Type B pancreatic cell (in vitro differentiated cells): ENCODE measurements at regions not wholly inside any gene's neighbourhood (a gene's known extent, or its start where the extent isn't known, plus 50 kb on each side); places are given as distances from the start of the nearest gene placed in this dataset.

Experiments used
- DNase-seq: peaks from one replicate; pipeline ENCODE4 v3.0.0; 2021; ENCODE audit warnings: mixed read lengths; ENCODE audit not compliant: unreplicated experiment; ENCODE audit errors: extremely low spot score
- H3K27ac Mint-ChIP-seq: 2 replicates; pipeline ENCODE4 v1.8.0; 2021; ENCODE audit warnings: mild to moderate bottlenecking, mixed read lengths
- H3K27me3 Mint-ChIP-seq: 2 replicates; pipeline ENCODE4 v1.8.0; 2021; ENCODE audit warnings: mixed read lengths
- H3K36me3 Mint-ChIP-seq: 2 replicates; pipeline ENCODE4 v1.8.0; 2021; ENCODE audit warnings: mixed read lengths
- H3K4me1 Mint-ChIP-seq: one replicate; pipeline ENCODE4 v1.8.0; 2021; ENCODE audit warnings: mixed read lengths; ENCODE audit not compliant: unreplicated experiment
- H3K4me3 Mint-ChIP-seq: 2 replicates; pipeline ENCODE4 v1.8.0; 2021; ENCODE audit warnings: mild to moderate bottlenecking, mixed read lengths
- H3K9me3 Mint-ChIP-seq: 2 replicates; pipeline ENCODE4 v1.8.0; 2021; ENCODE audit warnings: mixed read lengths
- TF ChIP-seq, protein P1 (sequence below): fragments of 200-600 bp; sonication (generic); conservative IDR thresholded peaks from 2 replicates; pipeline ENCODE4 v1.5.0; 2021; ENCODE audit warnings: antibody characterized with exemption, mild to moderate bottlenecking

DNA sequence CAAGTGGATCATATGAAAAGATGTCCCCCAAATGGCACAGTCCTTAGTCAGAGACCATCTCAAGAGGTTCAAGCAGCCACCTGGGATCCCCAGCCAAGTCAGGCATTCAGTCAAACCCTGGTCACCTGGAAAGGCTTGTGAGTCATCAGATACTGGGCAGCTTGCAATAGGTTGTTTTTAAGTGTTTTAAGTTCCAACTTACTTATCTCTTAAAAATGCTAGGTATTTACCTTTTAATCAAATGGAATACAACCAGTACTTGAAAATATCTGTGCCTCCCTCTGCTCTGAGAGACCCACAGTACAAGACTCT is 262.2 kb downstream of the WDR11 start:
- peak overlapping the region; percentile 70 for H3K27ac Mint-ChIP-seq

DNA sequence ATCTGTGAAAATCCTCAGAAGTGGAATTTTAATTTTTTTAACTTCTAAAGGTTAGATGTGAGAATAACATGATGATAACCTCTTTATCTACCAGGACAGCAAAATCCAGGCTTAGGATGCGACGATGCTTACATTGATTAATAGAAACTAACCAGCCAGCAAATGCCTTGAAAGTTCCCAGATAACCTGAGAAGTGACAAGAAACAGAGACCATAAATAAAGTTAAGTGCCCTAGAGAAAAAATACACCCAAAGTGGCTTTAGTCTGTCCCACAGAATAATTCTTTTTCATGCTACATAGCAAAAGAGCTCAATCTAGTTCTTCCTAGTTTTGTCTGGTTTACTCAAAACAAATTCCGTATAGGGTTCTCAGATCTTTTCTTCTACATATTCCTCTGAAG is 262.7 kb downstream of the WDR11 start:
- no peaks in the 10 kb centered on the region for H3K27me3 Mint-ChIP-seq
- peak overlapping the region; percentile 65 for H3K4me3 Mint-ChIP-seq
- H3K9me3 Mint-ChIP-seq = peaks cover 4% of the 10 kb centered on the region
- no peak for DNase-seq
- TF ChIP-seq, protein P1, sequence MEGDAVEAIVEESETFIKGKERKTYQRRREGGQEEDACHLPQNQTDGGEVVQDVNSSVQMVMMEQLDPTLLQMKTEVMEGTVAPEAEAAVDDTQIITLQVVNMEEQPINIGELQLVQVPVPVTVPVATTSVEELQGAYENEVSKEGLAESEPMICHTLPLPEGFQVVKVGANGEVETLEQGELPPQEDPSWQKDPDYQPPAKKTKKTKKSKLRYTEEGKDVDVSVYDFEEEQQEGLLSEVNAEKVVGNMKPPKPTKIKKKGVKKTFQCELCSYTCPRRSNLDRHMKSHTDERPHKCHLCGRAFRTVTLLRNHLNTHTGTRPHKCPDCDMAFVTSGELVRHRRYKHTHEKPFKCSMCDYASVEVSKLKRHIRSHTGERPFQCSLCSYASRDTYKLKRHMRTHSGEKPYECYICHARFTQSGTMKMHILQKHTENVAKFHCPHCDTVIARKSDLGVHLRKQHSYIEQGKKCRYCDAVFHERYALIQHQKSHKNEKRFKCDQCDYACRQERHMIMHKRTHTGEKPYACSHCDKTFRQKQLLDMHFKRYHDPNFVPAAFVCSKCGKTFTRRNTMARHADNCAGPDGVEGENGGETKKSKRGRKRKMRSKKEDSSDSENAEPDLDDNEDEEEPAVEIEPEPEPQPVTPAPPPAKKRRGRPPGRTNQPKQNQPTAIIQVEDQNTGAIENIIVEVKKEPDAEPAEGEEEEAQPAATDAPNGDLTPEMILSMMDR = no peak
- H3K4me1 Mint-ChIP-seq = peaks cover 28% of the 10 kb centered on the region
- H3K27ac Mint-ChIP-seq = peak overlapping the region; percentile 68
- H3K36me3 Mint-ChIP-seq = peaks cover 9% of the 10 kb centered on the region

More for the DNA sequence above, 262.2 kb downstream of the WDR11 start:
- DNase-seq = no peak
- Mint-ChIP-seq H3K9me3 (peaks cover 4% of the 10 kb centered on the region), H3K36me3 (peaks cover 9% of the 10 kb centered on the region), H3K4me3 (peak overlapping the region; percentile 44), H3K4me1 (peaks cover 25% of the 10 kb centered on the region), H3K27me3 (no peaks in the 10 kb centered on the region)
- TF ChIP-seq, protein P1 = no peak

DNA sequence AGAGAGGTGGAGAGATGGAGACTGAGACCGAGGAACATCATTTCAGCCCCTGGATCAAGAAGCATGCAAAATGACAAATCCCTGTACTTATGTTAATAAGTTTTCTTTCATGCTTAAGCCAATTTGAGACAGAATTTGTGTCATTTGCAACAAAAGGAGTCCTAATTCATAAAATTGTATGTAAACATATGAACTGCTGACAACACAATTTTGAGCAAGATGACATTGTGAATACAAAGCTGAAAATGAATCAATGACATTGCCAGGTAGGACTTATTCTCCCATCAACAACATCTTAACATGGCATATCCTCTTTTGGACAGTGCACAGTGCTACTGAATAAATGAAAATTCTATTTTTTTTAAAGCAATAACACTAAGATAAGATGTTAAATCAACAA is 264.0 kb downstream of the WDR11 start:
- H3K36me3 Mint-ChIP-seq = peaks cover 9% of the 10 kb centered on the region
- no peak overlapping the region for H3K4me3 Mint-ChIP-seq
- peaks cover 4% of the 10 kb centered on the region for H3K9me3 Mint-ChIP-seq
- H3K27ac Mint-ChIP-seq = no peak overlapping the region
- H3K4me1 Mint-ChIP-seq = peaks cover 29% of the 10 kb centered on the region
- H3K27me3 Mint-ChIP-seq = no peaks in the 10 kb centered on the region
- DNase-seq = no peak
- TF ChIP-seq, protein P1 = no peak

DNA sequence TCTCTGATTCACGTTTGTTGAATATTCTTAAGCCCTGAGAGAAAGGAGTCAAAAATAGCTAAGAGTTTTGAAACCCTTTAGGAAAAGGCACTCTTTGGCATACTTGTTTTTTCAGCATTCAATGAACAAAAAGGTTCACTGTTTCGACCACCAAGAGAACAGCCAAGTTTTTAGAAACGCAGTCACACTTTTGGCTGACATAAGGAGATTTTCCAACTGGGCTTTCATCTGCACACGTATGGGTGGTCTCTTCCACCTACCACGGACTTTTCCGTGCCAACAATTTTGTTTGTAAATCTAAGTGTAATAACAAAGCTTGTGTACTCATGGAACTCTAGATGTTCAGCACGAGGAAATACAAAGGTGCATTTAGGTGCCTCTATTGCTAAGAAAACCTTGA is 270.3 kb downstream of the WDR11 start:
- Mint-ChIP-seq H3K4me1 (peaks cover 19% of the 10 kb centered on the region), H3K4me3 (no peak overlapping the region), H3K9me3 (no peaks in the 10 kb centered on the region), H3K27ac (no peak overlapping the region), H3K27me3 (no peaks in the 10 kb centered on the region), H3K36me3 (peaks cover 4% of the 10 kb centered on the region)
- DNase-seq = no peak
- TF ChIP-seq, protein P1 = no peak

DNA sequence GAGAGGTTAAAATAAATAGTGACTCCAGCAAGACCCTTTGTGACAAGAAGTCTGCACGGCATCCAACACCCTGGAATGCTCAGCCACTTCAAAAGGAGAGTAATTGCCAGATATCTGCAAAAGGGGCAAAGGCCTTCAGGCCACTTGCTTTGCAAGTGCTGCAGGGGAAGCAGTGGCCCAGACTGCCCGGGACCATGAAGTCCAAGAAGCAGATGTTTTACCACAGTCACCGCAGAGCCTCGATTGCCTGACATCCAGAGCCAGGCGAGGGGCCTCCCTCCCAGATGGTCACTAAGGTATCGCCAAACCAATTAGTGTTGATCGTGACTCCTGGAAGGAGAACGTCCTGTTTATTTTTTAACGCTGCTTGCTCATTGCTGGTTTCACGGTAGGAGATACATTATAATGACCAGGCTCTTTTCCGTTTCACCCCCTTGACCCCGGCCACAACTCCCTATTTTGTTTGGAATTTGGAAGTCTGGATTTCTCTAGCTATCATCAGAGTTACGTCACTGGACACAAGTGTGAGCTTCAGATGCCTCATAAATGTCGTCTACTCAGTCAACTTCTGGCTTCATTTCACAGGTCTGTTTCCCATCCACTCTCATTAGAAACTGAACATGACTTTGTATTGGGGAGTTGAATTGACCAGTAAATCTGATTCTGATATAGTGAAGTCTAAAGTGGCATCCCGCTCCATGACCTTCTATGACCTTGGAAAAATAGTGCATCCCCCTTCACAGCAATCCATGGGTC is 276.2 kb downstream of the WDR11 start:
- H3K27ac Mint-ChIP-seq = no peak overlapping the region
- H3K36me3 Mint-ChIP-seq = no peaks in the 10 kb centered on the region
- TF ChIP-seq, protein P1 = no peak

DNA sequence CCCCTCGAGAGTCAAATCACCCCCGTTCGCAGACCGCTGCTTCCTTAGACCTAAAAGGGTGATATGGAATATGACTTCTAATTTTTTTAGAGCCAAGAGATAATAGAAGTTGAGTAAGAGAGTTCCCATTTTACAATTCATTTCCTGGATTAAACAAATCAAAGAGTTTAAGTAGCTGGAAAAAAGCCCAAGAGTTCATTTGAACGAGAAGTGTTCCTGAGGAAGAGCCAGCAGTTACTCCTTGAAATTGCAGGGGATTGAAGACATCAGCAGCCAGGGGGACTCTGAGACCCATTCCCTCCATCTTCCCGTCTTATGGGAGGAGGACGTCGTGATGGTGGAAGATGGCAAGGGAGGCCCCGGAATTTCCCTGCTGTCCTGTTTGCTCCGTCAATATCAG is 277.0 kb downstream of the WDR11 start:
- DNase-seq = no peak
- Mint-ChIP-seq H3K27me3 (no peaks in the 10 kb centered on the region), H3K36me3 (no peaks in the 10 kb centered on the region), H3K4me1 (peaks cover 17% of the 10 kb centered on the region), H3K4me3 (no peak overlapping the region), H3K9me3 (no peaks in the 10 kb centered on the region), H3K27ac (no peak overlapping the region)
- TF ChIP-seq, protein P1 = no peak

More for the DNA sequence above, 276.2 kb downstream of the WDR11 start:
- Mint-ChIP-seq H3K9me3 (no peaks in the 10 kb centered on the region), H3K4me3 (no peak overlapping the region), H3K27me3 (no peaks in the 10 kb centered on the region), H3K4me1 (peaks cover 17% of the 10 kb centered on the region)
- DNase-seq = no peak
